Left renal pelvis (tissue), 4 donors: ENCODE measurements at regions not wholly inside any gene's neighbourhood (a gene's known extent, or its start where the extent isn't known, plus 50 kb on each side); places are given as distances from the start of the nearest gene placed in this dataset.
A peak's percentile ranks its signal among the peaks of the same experiment; 100 is the strongest.
"Not testable (repeated sequence)": the region's sequence is repeated elsewhere in the genome, so short reads cannot be mapped to it uniquely, and the experiment has no call there.

Experiments
- DNase-seq, 4 donors: peaks; one replicate each; pipeline ENCODE4 v3.0.0-alpha.2; 2013; ENCODE audit warnings: low read depth in 4 of 4, low spot score in 3 of 4

GRCh38 chr4:171022824-171023230 lies 790.4 kb upstream of the GALNTL6 start:
- DNase-seq = no peak

GRCh38 chr4:171017593-171017992 lies 795.6 kb upstream of the GALNTL6 start:
- no peak for DNase-seq

- no peak for DNase-seq
These were observed 797.1 kb upstream of the GALNTL6 start for GRCh38 chr4:171016145-171016544.

- DNase-seq = no peak
These were observed 797.8 kb upstream of the GALNTL6 start for GRCh38 chr4:171015441-171015840.

- DNase-seq = no peak
These were observed 805.4 kb upstream of the GALNTL6 start for GRCh38 chr4:171007618-171008390.

GRCh38 chr4:171002246-171002645 lies 811.0 kb upstream of the GALNTL6 start:
- DNase-seq = no peak

GRCh38 chr4:170990989-170991589 lies 822.1 kb upstream of the GALNTL6 start:
- DNase-seq = peak in 3 of 4 donors; percentile 6 to 16 (median 11)

- no peak for DNase-seq
These were observed 824.8 kb upstream of the GALNTL6 start for GRCh38 chr4:170988446-170988845.

- no peak for DNase-seq
These were observed 833.5 kb upstream of the GALNTL6 start for GRCh38 chr4:170979736-170980135.

- DNase-seq = no peak
These were observed 834.2 kb upstream of the GALNTL6 start for GRCh38 chr4:170978990-170979389.

- DNase-seq = no peak
These were observed 859.3 kb upstream of the AADAT start for GRCh38 chr4:170949084-170949483.

- DNase-seq = no peak
These were observed 850.4 kb upstream of the AADAT start for GRCh38 chr4:170940043-170940724.

GRCh38 chr4:170938588-170938987 lies 848.8 kb upstream of the AADAT start:
- DNase-seq = no peak

- no peak for DNase-seq
These were observed 841.6 kb upstream of the AADAT start for GRCh38 chr4:170931321-170931720.

- no peak for DNase-seq
These were observed 798.9 kb upstream of the AADAT start for GRCh38 chr4:170888660-170889059.

- no peak for DNase-seq
These were observed 797.6 kb upstream of the AADAT start for GRCh38 chr4:170887396-170887795.

GRCh38 chr4:170884969-170885570 lies 795.3 kb upstream of the AADAT start:
- no peak for DNase-seq

GRCh38 chr4:170881646-170882045 lies 791.9 kb upstream of the AADAT start:
- DNase-seq = not testable (repeated sequence)

GRCh38 chr4:170875868-170876267 lies 786.1 kb upstream of the AADAT start:
- no peak for DNase-seq

GRCh38 chr4:170872794-170873193 lies 783.0 kb upstream of the AADAT start:
- no peak for DNase-seq

GRCh38 chr4:170868170-170868569 lies 778.4 kb upstream of the AADAT start:
- DNase-seq = no peak
